HCT116 (cell line): ENCODE measurements at regions not wholly inside any gene's neighbourhood (a gene's known extent, or its start where the extent isn't known, plus 50 kb on each side); places are given as distances from the start of the nearest gene placed in this dataset.

ENCODE experiments used
- CBX3 ChIP-seq: IDR thresholded peaks from 2 replicates; pipeline ENCODE4 v1.6.1; 2012; ENCODE audit warnings: low read depth
- CTCF ChIP-seq, 3 experiments: fragments of 200-600 bp in 1 of 3; sonication (generic) in 1 of 3; IDR thresholded peaks in 2 of 3; conservative IDR thresholded peaks in 1 of 3; 2 replicates each; pipeline ENCODE4 v1.5.1; 2012 to 2017; ENCODE audit warnings: low read depth in 2 of 3, low read length in 2 of 3, antibody characterized with exemption in 1 of 3, borderline replicate concordance in 1 of 3, control low read depth in 1 of 3, mild to moderate bottlenecking in 1 of 3, mixed read lengths in 1 of 3, mixed run types in 1 of 3, moderate library complexity in 1 of 3; ENCODE audit not compliant: insufficient read depth in 1 of 3
- EGR1 ChIP-seq: IDR thresholded peaks from 2 replicates; pipeline ENCODE4 v1.6.1; 2012; ENCODE audit warnings: low read depth
- MAX ChIP-seq: IDR thresholded peaks from 2 replicates; pipeline ENCODE4 v1.6.1; 2012
- POLR2A ChIP-seq: IDR thresholded peaks from 2 replicates; pipeline ENCODE4 v1.7.0; 2011; ENCODE audit warnings: borderline replicate concordance; ENCODE audit not compliant: insufficient read depth, insufficient read length; ENCODE audit errors: extremely low read depth
- POLR2AphosphoS5 ChIP-seq: IDR thresholded peaks from 2 replicates; pipeline ENCODE4 v1.6.1; 2011; ENCODE audit warnings: mild to moderate bottlenecking, low read depth, low read length, moderate library complexity
- RAD21 ChIP-seq: IDR thresholded peaks from 2 replicates; pipeline ENCODE4 v1.6.1; 2012; ENCODE audit warnings: low read depth, mild to moderate bottlenecking

- TF ChIP-seq MAX (no peak), CTCF (IDR thresholded peaks at IDR 0.05 in 2 of 3, conservative IDR thresholded peaks at IDR 0.05 in 1 of 3; ENCODE audit: borderline replicate concordance in 1 of 3, insufficient read depth in 1 of 3, low read depth in 2 of 3, low read length in 2 of 3) (no peak), POLR2AphosphoS5 (no peak), EGR1 (no peak), POLR2A (no peak), RAD21 (no peak), CBX3 (no peak)
Measured at GRCh38 chr6:133016631-133017030, 202.3 kb downstream of the RPS12 start.
